Suprapubic skin (tissue), 4 donors: ENCODE measurements at regions not wholly inside any gene's neighbourhood (a gene's known extent, or its start where the extent isn't known, plus 50 kb on each side); places are given as distances from the start of the nearest gene placed in this dataset.

Experiments
- CTCF ChIP-seq, 2 donors: fragments of 200-600 bp in 1 of 2; fragments of 450-650 bp in 1 of 2; sonication (generic) in 1 of 2; IDR thresholded peaks; one replicate each; pipeline ENCODE4 v1.5.1; 2016 to 2019; ENCODE audit warnings: antibody characterized with exemption in 2 of 2, mild to moderate bottlenecking in 1 of 2, moderate library complexity in 1 of 2
- POLR2A ChIP-seq, 2 donors: fragments of 450-650 bp; IDR thresholded peaks; one replicate each; pipeline ENCODE4 v1.6.1; 2017; ENCODE audit warnings: antibody characterized with exemption in 2 of 2, mild to moderate bottlenecking in 2 of 2, moderate library complexity in 2 of 2
- POLR2AphosphoS5 ChIP-seq, 3 donors: sonication (generic); formaldehyde crosslinking; IDR thresholded peaks; one replicate each; pipeline ENCODE4 v1.6.1; 2017; ENCODE audit warnings: antibody characterized with exemption in 3 of 3

DNA sequence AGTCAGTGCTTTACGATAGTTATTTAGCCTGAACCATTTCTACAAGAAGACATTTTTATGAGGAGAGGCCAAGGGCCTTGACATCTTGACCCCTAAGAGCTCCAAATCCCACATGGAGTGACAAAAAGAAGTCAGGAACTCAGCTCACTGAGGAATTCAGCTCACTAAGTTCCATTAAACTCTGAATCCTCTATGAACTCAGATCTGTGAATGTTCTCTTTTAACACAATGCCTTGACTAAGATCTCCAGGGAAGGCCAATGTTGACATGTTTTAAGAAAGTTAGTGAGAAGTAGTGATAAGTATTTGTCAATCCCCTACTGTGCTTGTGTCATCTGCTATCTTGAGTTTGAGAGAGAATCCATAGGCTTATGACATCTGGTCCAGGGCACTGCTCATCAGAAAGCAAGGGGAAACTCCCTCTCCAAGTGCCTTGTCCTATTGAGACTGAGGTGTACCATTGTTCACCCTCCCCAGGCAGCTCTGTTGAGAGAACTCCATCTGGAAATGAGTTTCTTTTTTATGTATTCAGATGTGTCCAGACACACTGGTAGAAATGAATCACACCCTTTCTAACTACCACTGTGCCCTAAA lies 68.7 kb upstream of the PCDH19 start:
- TF ChIP-seq POLR2AphosphoS5 (IDR thresholded peaks at IDR 0.05) (no peak), CTCF (IDR thresholded peaks at IDR 0.05) (no peak), POLR2A (IDR thresholded peaks at IDR 0.05) (no peak)
